Type B pancreatic cell (in vitro differentiated cells): ENCODE measurements at regions not wholly inside any gene's neighbourhood (a gene's known extent, or its start where the extent isn't known, plus 50 kb on each side); places are given as distances from the start of the nearest gene placed in this dataset.

Source experiments
- DNase-seq: peaks from one replicate; pipeline ENCODE4 v3.0.0; 2021; ENCODE audit warnings: mixed read lengths; ENCODE audit not compliant: unreplicated experiment; ENCODE audit errors: extremely low spot score
- H3K27ac Mint-ChIP-seq: 2 replicates; pipeline ENCODE4 v1.8.0; 2021; ENCODE audit warnings: mild to moderate bottlenecking, mixed read lengths
- H3K27me3 Mint-ChIP-seq: 2 replicates; pipeline ENCODE4 v1.8.0; 2021; ENCODE audit warnings: mixed read lengths
- H3K36me3 Mint-ChIP-seq: 2 replicates; pipeline ENCODE4 v1.8.0; 2021; ENCODE audit warnings: mixed read lengths
- H3K4me1 Mint-ChIP-seq: one replicate; pipeline ENCODE4 v1.8.0; 2021; ENCODE audit warnings: mixed read lengths; ENCODE audit not compliant: unreplicated experiment
- H3K4me3 Mint-ChIP-seq: 2 replicates; pipeline ENCODE4 v1.8.0; 2021; ENCODE audit warnings: mild to moderate bottlenecking, mixed read lengths
- H3K9me3 Mint-ChIP-seq: 2 replicates; pipeline ENCODE4 v1.8.0; 2021; ENCODE audit warnings: mixed read lengths
- CTCF ChIP-seq: fragments of 200-600 bp; sonication (generic); conservative IDR thresholded peaks from 2 replicates; pipeline ENCODE4 v1.5.0; 2021; ENCODE audit warnings: antibody characterized with exemption, mild to moderate bottlenecking

DNA sequence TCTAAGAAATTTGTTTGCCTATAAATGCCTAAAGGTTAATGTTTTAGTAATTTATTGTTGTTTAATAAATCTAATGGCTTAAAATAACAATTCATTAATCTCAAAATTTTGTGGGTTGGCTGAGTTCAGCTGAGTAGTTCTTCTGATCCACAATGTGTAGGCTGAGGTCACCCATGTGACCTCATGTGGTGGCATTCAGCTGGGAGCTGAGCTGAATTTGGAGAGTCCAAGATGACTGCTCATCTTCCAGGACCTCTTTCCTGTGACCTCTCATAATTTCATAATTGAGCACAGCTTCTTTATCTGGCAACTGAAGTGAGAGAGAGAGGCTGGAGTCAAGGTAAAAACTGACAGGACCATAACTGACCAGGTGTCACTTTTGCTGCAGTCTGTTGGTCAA is 132.4 kb downstream of the TXNL1 start:
- Mint-ChIP-seq H3K27ac (no peak overlapping the region), H3K4me3 (no peak overlapping the region), H3K27me3 (no peaks in the 10 kb centered on the region), H3K9me3 (peaks cover 5% of the 10 kb centered on the region), H3K36me3 (no peaks in the 10 kb centered on the region), H3K4me1 (peaks cover 16% of the 10 kb centered on the region)
- no peak for DNase-seq
- TF ChIP-seq CTCF, result no peak

GRCh38 chr18:56505293-56505692 is 133.1 kb downstream of the TXNL1 start:
- Mint-ChIP-seq H3K4me3 (no peak overlapping the region), H3K27me3 (no peaks in the 10 kb centered on the region), H3K27ac (no peak overlapping the region), H3K4me1 (peaks cover 16% of the 10 kb centered on the region), H3K36me3 (no peaks in the 10 kb centered on the region), H3K9me3 (peaks cover 5% of the 10 kb centered on the region)
- no peak for DNase-seq
- TF ChIP-seq CTCF, result no peak

- Mint-ChIP-seq H3K9me3 (peaks cover 4% of the 10 kb centered on the region), H3K36me3 (no peaks in the 10 kb centered on the region), H3K27ac (no peak overlapping the region), H3K27me3 (no peaks in the 10 kb centered on the region), H3K4me1 (no peaks in the 10 kb centered on the region), H3K4me3 (no peak overlapping the region)
- TF ChIP-seq CTCF, result no peak
- DNase-seq, result no peak
These were observed 136.5 kb downstream of the TXNL1 start for GRCh38 chr18:56501896-56502295.

- H3K4me3 Mint-ChIP-seq, result no peak overlapping the region
- TF ChIP-seq CTCF, result no peak
- no peaks in the 10 kb centered on the region for H3K4me1 Mint-ChIP-seq
- no peak for DNase-seq
- H3K36me3 Mint-ChIP-seq, result no peaks in the 10 kb centered on the region
- no peak overlapping the region for H3K27ac Mint-ChIP-seq
- H3K9me3 Mint-ChIP-seq, result peaks cover 4% of the 10 kb centered on the region
- no peaks in the 10 kb centered on the region for H3K27me3 Mint-ChIP-seq
These were observed 142.5 kb downstream of the TXNL1 start for GRCh38 chr18:56495884-56496283.

- Mint-ChIP-seq H3K36me3 (no peaks in the 10 kb centered on the region), H3K4me1 (no peaks in the 10 kb centered on the region), H3K27ac (no peak overlapping the region), H3K9me3 (peaks cover 4% of the 10 kb centered on the region), H3K4me3 (no peak overlapping the region), H3K27me3 (no peaks in the 10 kb centered on the region)
- TF ChIP-seq CTCF, result no peak
- DNase-seq, result no peak
These were observed 144.9 kb downstream of the TXNL1 start for GRCh38 chr18:56493531-56493930.

DNA sequence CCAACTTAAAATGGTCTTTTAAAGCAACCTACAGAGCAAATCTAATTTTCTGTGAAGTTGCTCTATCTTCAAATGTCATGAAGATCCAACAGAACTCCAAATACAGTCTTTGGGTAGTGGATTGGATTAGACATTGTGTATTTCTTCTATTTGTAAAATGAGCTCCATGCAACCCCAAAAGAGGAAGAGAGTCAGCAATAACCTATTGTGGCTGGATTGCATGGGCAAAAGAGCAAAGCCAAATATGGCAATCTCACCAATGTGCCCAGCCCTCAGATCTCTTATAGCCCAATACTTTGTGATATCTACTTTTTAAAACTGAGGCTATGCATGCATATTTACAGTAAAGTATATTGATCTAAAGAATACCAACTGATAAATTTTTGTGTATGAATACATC is 146.3 kb downstream of the TXNL1 start:
- no peak overlapping the region for H3K27ac Mint-ChIP-seq
- H3K4me1 Mint-ChIP-seq, result no peaks in the 10 kb centered on the region
- H3K9me3 Mint-ChIP-seq, result no peaks in the 10 kb centered on the region
- H3K4me3 Mint-ChIP-seq, result no peak overlapping the region
- DNase-seq, result no peak
- no peak for TF ChIP-seq CTCF
- peaks cover 1% of the 10 kb centered on the region for H3K27me3 Mint-ChIP-seq
- no peaks in the 10 kb centered on the region for H3K36me3 Mint-ChIP-seq
